Kidney (tissue), 13 donors: ENCODE measurements at regions not wholly inside any gene's neighbourhood (a gene's known extent, or its start where the extent isn't known, plus 50 kb on each side); places are given as distances from the start of the nearest gene placed in this dataset.

Experiments used
- DNase-seq, 5 donors: peaks; one replicate each; pipeline ENCODE4 v3.0.0-alpha.2; 2013 to 2020
- FAIRE-seq: peaks from 2 replicates; lab custom pipeline; 2012; peaks lifted over from hg19 to GRCh38; lab: Jason Lieb, UNC
- H3K27ac ChIP-seq, 2 donors: one replicate each; pipeline ENCODE4 v1.7.0; 2013; ENCODE audit warnings: low read depth in 2 of 2, low read length in 2 of 2, inconsistent platforms in 1 of 2
- H3K27me3 ChIP-seq: one replicate; pipeline ENCODE4 v1.7.1; 2013; ENCODE audit warnings: low read length, inconsistent platforms; ENCODE audit not compliant: control insufficient read depth, insufficient read depth
- H3K36me3 ChIP-seq, 3 donors: one replicate each; pipeline versions ENCODE4 v1.7.0 to v1.7.1; 2013; ENCODE audit warnings: low read length in 3 of 3, control low read depth in 1 of 3, inconsistent platforms in 1 of 3; ENCODE audit not compliant: insufficient read depth in 3 of 3, control insufficient read depth in 2 of 3
- H3K4me1 ChIP-seq, 3 donors: one replicate each; pipeline versions ENCODE4 v1.7.0 to v1.7.1; 2013; ENCODE audit warnings: low read length in 3 of 3, inconsistent platforms in 1 of 3, low read depth in 1 of 3; ENCODE audit not compliant: control insufficient read depth in 2 of 3, insufficient read depth in 2 of 3
- H3K4me3 ChIP-seq, 3 donors: one replicate each; pipeline versions ENCODE4 v1.7.0 to v1.8.1; 2013; ENCODE audit warnings: low read length in 3 of 3, control low read depth in 1 of 3, inconsistent platforms in 1 of 3
- H3K9ac ChIP-seq, 3 donors: one replicate each; pipeline versions ENCODE4 v1.7.0 to v1.7.1; 2013; ENCODE audit warnings: low read length in 3 of 3, control low read depth in 1 of 3, inconsistent platforms in 1 of 3
- H3K9me3 ChIP-seq, 3 donors: one replicate each; pipeline versions ENCODE4 v1.7.0 to v1.7.1; 2013; ENCODE audit warnings: low read length in 3 of 3, control low read depth in 1 of 3, inconsistent platforms in 1 of 3; ENCODE audit not compliant: control insufficient read depth in 2 of 3, insufficient read depth in 1 of 3
- intact Hi-C: fragments of 100-400 bp; cut with DNase I; formaldehyde crosslinking; loops from one replicate; pipeline ENCODE4 v1.11.1; 2022
- TF ChIP-seq, protein P1 (sequence below): IDR thresholded peaks from 3 replicates; pipeline ENCODE4 v1.5.1; 2012; ENCODE audit warnings: mild to moderate bottlenecking, moderate library complexity, borderline replicate concordance; ENCODE audit not compliant: insufficient read depth; ENCODE audit errors: extremely low read depth
- donor health status: control.
- donor health status: control.
- donor health status: control.
- donor health status: control.
- donor health status: control.
- donor health status: DM: yes; HTN: yes; CAD: no.
- donor health status: Normal renal cell carcinoma (clear cell type).

GRCh38 chr11:45527898-45528297 is 137.5 kb downstream of the CHST1 start:
- intact Hi-C loops, result no loop called here
- TF ChIP-seq, protein P1, sequence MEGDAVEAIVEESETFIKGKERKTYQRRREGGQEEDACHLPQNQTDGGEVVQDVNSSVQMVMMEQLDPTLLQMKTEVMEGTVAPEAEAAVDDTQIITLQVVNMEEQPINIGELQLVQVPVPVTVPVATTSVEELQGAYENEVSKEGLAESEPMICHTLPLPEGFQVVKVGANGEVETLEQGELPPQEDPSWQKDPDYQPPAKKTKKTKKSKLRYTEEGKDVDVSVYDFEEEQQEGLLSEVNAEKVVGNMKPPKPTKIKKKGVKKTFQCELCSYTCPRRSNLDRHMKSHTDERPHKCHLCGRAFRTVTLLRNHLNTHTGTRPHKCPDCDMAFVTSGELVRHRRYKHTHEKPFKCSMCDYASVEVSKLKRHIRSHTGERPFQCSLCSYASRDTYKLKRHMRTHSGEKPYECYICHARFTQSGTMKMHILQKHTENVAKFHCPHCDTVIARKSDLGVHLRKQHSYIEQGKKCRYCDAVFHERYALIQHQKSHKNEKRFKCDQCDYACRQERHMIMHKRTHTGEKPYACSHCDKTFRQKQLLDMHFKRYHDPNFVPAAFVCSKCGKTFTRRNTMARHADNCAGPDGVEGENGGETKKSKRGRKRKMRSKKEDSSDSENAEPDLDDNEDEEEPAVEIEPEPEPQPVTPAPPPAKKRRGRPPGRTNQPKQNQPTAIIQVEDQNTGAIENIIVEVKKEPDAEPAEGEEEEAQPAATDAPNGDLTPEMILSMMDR, result no peak
- Histone ChIP-seq H3K27me3 (no peaks in the 10 kb centered on the region), H3K9me3 (no peaks in the 10 kb centered on the region), H3K36me3 (no peaks in the 10 kb centered on the region), H3K9ac (no peak overlapping the region), H3K27ac (no peak overlapping the region), H3K4me1 (no peaks in the 10 kb centered on the region), H3K4me3 (no peak overlapping the region)
- DNase-seq, result no peak
- no peak for FAIRE-seq

- Histone ChIP-seq H3K27ac (no peak overlapping the region), H3K9me3 (peaks cover 0 to 2% (median 0%) of the 10 kb centered on the region in 3 donors), H3K36me3 (no peaks in the 10 kb centered on the region), H3K4me3 (no peak overlapping the region), H3K9ac (no peak overlapping the region), H3K4me1 (no peaks in the 10 kb centered on the region), H3K27me3 (no peaks in the 10 kb centered on the region)
- FAIRE-seq (no peak), DNase-seq (peak in 1 of 5 donors; percentile 37)
- TF ChIP-seq, protein P1, result no peak
- intact Hi-C loops, result no loop called here
Measured at GRCh38 chr11:45525393-45525792, 140.0 kb downstream of the CHST1 start.

DNA sequence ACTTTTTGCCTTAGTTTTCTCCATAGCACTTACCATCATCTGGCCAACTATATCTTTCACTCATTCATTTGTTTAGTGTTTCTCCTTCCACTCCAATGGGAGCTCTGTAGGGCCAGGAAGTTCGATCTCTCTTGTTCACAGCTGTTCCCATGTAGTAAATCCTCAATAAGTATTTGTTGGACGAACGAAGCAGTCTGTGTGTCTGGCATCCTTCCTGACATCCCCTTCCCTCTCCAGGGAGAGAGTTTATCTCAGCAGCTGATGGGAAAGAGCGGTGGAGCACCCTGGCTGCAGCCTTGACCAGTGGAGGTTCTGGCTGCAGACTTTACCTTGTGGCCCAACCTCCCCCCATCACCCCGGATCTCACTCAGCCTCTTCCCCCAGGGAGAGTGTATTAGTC is 141.7 kb downstream of the CHST1 start:
- no peaks in the 10 kb centered on the region for H3K4me1 ChIP-seq
- intact Hi-C loops, result no loop called here
- peak in 1 of 5 donors; percentile 26 for DNase-seq
- no peak overlapping the region for H3K4me3 ChIP-seq
- FAIRE-seq, result no peak
- H3K9me3 ChIP-seq, result peaks cover 0 to 2% (median 0%) of the 10 kb centered on the region in 3 donors
- no peak overlapping the region for H3K9ac ChIP-seq
- TF ChIP-seq, protein P1, result no peak
- no peaks in the 10 kb centered on the region for H3K36me3 ChIP-seq
- H3K27ac ChIP-seq, result no peak overlapping the region
- no peaks in the 10 kb centered on the region for H3K27me3 ChIP-seq
